Esophagus squamous epithelium (tissue), 4 donors: ENCODE measurements at regions not wholly inside any gene's neighbourhood (a gene's known extent, or its start where the extent isn't known, plus 50 kb on each side); places are given as distances from the start of the nearest gene placed in this dataset.

Experiments
- POLR2A ChIP-seq, 4 donors: fragments of 450-650 bp; IDR thresholded peaks; one replicate each; pipeline ENCODE4 v1.6.1; 2017; ENCODE audit warnings: antibody characterized with exemption in 4 of 4, mild to moderate bottlenecking in 4 of 4, moderate library complexity in 3 of 4
- TF ChIP-seq, protein P1 (sequence below), 6 experiments: fragments of 450-650 bp in 4 of 6; fragments of 200-600 bp in 2 of 6; sonication (generic) in 2 of 6; IDR thresholded peaks; one replicate each; pipeline ENCODE4 v1.5.1; 2016 to 2019; ENCODE audit warnings: antibody characterized with exemption in 6 of 6, mild to moderate bottlenecking in 4 of 6, moderate library complexity in 4 of 6

GRCh38 chr3:26825454-26825853, 202.9 kb downstream of the LRRC3B start:
- TF ChIP-seq, protein P1, sequence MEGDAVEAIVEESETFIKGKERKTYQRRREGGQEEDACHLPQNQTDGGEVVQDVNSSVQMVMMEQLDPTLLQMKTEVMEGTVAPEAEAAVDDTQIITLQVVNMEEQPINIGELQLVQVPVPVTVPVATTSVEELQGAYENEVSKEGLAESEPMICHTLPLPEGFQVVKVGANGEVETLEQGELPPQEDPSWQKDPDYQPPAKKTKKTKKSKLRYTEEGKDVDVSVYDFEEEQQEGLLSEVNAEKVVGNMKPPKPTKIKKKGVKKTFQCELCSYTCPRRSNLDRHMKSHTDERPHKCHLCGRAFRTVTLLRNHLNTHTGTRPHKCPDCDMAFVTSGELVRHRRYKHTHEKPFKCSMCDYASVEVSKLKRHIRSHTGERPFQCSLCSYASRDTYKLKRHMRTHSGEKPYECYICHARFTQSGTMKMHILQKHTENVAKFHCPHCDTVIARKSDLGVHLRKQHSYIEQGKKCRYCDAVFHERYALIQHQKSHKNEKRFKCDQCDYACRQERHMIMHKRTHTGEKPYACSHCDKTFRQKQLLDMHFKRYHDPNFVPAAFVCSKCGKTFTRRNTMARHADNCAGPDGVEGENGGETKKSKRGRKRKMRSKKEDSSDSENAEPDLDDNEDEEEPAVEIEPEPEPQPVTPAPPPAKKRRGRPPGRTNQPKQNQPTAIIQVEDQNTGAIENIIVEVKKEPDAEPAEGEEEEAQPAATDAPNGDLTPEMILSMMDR (IDR thresholded peaks at IDR 0.05): no peak
- TF ChIP-seq POLR2A (IDR thresholded peaks at IDR 0.05): no peak
